ENCODE measurements at regions not wholly inside any gene's neighbourhood (a gene's known extent, or its start where the extent isn't known, plus 50 kb on each side); places are given as distances from the start of the nearest gene placed in this dataset.

DNA sequence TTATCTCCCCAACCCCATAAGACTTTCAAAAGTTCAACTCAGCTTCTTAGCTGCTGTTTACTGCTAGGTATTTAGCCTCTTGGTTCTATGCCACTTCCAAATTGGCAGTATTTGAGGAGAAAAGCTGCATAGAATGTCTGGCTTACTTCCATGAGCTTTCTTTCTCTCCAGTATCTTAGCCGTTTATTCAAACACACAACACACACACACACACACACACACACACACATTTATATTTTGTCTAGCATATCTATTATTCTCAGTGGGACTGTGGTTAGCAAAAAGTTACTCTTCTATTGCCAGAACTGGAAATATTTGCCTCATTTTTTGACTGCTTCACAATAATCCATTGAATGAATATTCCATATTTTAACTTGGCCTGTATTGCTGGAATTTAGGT, 634.2 kb upstream of the IMPG1 start:
- H3K36me3 ChIP-seq (ENCODE audit: control insufficient read depth, insufficient read depth, low read length) = no peaks in the 10 kb centered on the region
- H3K27ac ChIP-seq (ENCODE audit: low read depth, low read length) = no peak overlapping the region
- H3K27me3 ChIP-seq (ENCODE audit: control insufficient read depth, insufficient read depth, low read length) = no peaks in the 10 kb centered on the region
- H3K9me3 ChIP-seq (ENCODE audit: control insufficient read depth, insufficient read depth, low read length) = no peaks in the 10 kb centered on the region
- peak in 1 of 6 donors; percentile 62 for DNase-seq (ENCODE audit: low read depth in 4 of 6, low spot score in 6 of 6)
- no CpG with 5 or more reads among the region's 1 CpG for WGBS (ENCODE audit: insufficient coverage)
- H3K4me1 ChIP-seq (ENCODE audit: control insufficient read depth, insufficient read depth, low read length) = no peaks in the 10 kb centered on the region
- no peak overlapping the region for H3K4me3 ChIP-seq (ENCODE audit: low read depth, low read length)

DNA sequence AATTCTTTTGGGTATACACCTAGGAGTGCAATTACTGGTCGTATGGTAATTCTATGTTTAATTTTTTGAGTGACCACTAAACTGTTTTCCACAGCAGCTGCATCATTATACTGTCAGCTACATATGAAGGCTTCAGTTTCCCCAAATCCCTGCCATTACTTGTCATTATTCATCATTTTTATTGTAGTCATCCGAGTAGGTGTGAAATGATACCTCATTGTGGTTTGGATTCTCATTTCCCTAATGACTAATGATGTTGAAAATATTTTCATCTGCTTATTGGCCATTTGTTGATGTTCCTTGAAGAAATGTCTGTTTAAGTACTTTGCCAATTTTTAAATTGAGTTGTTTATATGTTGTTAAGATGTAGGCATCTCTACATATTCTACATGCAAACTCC, 633.6 kb upstream of the IMPG1 start:
- Histone ChIP-seq H3K4me3 (ENCODE audit: low read depth, low read length) (no peak overlapping the region), H3K27me3 (ENCODE audit: control insufficient read depth, insufficient read depth, low read length) (no peaks in the 10 kb centered on the region), H3K9me3 (ENCODE audit: control insufficient read depth, insufficient read depth, low read length) (no peaks in the 10 kb centered on the region), H3K36me3 (ENCODE audit: control insufficient read depth, insufficient read depth, low read length) (no peaks in the 10 kb centered on the region), H3K27ac (ENCODE audit: low read depth, low read length) (no peak overlapping the region), H3K4me1 (ENCODE audit: control insufficient read depth, insufficient read depth, low read length) (no peaks in the 10 kb centered on the region)
- DNase-seq (ENCODE audit: low read depth in 4 of 6, low spot score in 6 of 6) = no peak
- no CpG with 5 or more reads among the region's 2 CpGs for WGBS (ENCODE audit: insufficient coverage)

DNA sequence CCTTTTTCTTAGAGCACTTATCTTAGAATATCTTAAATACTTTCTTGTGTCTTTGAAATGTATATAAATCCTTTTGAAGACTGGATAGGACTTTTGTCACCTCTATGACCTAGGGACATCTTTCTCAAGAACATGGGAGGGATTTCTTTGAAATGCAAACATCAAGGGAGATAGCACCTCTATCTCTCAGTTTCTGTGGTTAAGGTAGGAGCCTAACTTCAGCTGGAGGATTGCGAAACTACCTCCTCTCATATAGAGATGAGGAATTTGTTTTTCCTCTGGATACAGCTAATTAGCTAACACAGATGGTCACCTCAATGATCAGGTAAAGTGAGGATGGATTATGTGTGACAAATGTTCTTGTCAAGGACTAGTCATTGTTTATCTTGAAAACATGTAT, 631.3 kb upstream of the IMPG1 start:
- H3K27ac ChIP-seq (ENCODE audit: low read depth, low read length) = no peak overlapping the region
- H3K9me3 ChIP-seq (ENCODE audit: control insufficient read depth, insufficient read depth, low read length) = no peaks in the 10 kb centered on the region
- WGBS (ENCODE audit: insufficient coverage) = no CpG with 5 or more reads among the region's 1 CpG
- H3K36me3 ChIP-seq (ENCODE audit: control insufficient read depth, insufficient read depth, low read length) = no peaks in the 10 kb centered on the region
- DNase-seq (ENCODE audit: low read depth in 4 of 6, low spot score in 6 of 6) = no peak
- no peaks in the 10 kb centered on the region for H3K27me3 ChIP-seq (ENCODE audit: control insufficient read depth, insufficient read depth, low read length)
- no peaks in the 10 kb centered on the region for H3K4me1 ChIP-seq (ENCODE audit: control insufficient read depth, insufficient read depth, low read length)
- no peak overlapping the region for H3K4me3 ChIP-seq (ENCODE audit: low read depth, low read length)

DNA sequence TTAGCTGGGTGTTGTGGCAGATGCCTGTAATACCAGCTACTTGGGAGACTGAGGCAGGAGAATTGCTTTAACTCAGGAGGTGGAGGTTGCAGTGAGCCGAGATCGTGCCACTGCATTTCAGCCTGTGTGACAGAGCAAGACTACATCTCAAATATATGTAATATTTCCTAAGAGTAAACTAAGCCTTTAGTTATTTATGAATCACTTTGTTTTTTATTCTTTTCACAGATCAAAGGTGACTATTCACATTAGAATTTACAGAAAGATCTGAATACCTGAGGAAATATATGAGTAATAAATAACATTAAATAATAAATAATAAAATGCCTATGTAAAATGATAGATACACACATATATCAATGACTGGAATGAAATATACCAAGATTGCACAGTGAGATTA, 630.8 kb upstream of the IMPG1 start:
- Histone ChIP-seq H3K36me3 (ENCODE audit: control insufficient read depth, insufficient read depth, low read length) (no peaks in the 10 kb centered on the region), H3K4me3 (ENCODE audit: low read depth, low read length) (no peak overlapping the region), H3K9me3 (ENCODE audit: control insufficient read depth, insufficient read depth, low read length) (no peaks in the 10 kb centered on the region), H3K27ac (ENCODE audit: low read depth, low read length) (no peak overlapping the region), H3K27me3 (ENCODE audit: control insufficient read depth, insufficient read depth, low read length) (no peaks in the 10 kb centered on the region), H3K4me1 (ENCODE audit: control insufficient read depth, insufficient read depth, low read length) (no peaks in the 10 kb centered on the region)
- no CpG with 5 or more reads among the region's 2 CpGs for WGBS (ENCODE audit: insufficient coverage)
- no peak for DNase-seq (ENCODE audit: low read depth in 4 of 6, low spot score in 6 of 6)

DNA sequence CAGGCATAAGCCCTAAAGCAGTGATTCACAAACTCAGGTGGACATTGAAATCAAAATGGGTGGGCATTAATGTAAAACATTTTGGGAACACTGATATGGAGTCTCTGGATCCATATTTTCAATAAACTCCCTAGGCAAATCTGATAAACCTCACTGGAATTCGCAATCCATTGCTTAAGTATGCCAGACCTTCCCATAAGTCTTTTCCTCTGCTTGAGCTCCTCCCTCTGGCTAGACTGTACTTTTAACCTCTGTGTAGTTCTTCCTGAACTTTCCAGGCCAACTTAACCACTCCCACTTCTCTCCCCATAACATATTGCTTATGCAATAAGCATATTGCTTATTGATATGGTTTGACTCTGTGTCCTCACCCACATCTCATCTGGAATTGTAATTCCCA, 629.7 kb upstream of the IMPG1 start:
- H3K27ac ChIP-seq (ENCODE audit: low read depth, low read length) = no peak overlapping the region
- WGBS (ENCODE audit: insufficient coverage) = 88% methylated on average over 1 of the region's 1 CpG
- no peaks in the 10 kb centered on the region for H3K36me3 ChIP-seq (ENCODE audit: control insufficient read depth, insufficient read depth, low read length)

DNA sequence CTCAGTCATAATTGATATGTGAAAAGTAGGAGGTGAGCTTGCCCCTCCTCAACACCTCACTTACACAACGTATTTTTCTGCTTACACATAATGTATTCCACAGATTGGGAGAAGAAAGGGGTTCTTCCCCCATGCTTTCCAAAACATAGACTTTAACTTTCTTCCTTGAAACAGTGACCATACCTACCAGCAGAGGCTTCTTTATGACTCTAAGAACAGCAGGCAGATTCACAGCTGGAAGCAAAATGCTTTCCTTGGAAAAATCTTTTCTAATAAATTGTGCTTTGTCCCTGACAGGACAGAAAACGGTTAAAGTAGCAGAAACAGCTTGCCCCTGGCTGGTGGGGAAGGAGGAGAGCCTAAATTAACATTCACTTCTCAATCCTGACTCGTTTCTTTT, 629.1 kb upstream of the IMPG1 start:
- no peaks in the 10 kb centered on the region for H3K9me3 ChIP-seq (ENCODE audit: control insufficient read depth, insufficient read depth, low read length)
- WGBS (ENCODE audit: insufficient coverage) = 40% methylated on average over 1 of the region's 3 CpGs
- H3K4me1 ChIP-seq (ENCODE audit: control insufficient read depth, insufficient read depth, low read length) = no peaks in the 10 kb centered on the region
- H3K4me3 ChIP-seq (ENCODE audit: low read depth, low read length) = no peak overlapping the region
- no peaks in the 10 kb centered on the region for H3K27me3 ChIP-seq (ENCODE audit: control insufficient read depth, insufficient read depth, low read length)
- H3K36me3 ChIP-seq (ENCODE audit: control insufficient read depth, insufficient read depth, low read length) = no peaks in the 10 kb centered on the region
- peak in 1 of 6 donors; percentile 15 for DNase-seq (ENCODE audit: low read depth in 4 of 6, low spot score in 6 of 6)
- H3K27ac ChIP-seq (ENCODE audit: low read depth, low read length) = no peak overlapping the region

More for the DNA sequence above, 629.7 kb upstream of the IMPG1 start:
- Histone ChIP-seq H3K4me1 (ENCODE audit: control insufficient read depth, insufficient read depth, low read length) (no peaks in the 10 kb centered on the region), H3K9me3 (ENCODE audit: control insufficient read depth, insufficient read depth, low read length) (no peaks in the 10 kb centered on the region), H3K27me3 (ENCODE audit: control insufficient read depth, insufficient read depth, low read length) (no peaks in the 10 kb centered on the region), H3K4me3 (ENCODE audit: low read depth, low read length) (no peak overlapping the region)
- DNase-seq (ENCODE audit: low read depth in 4 of 6, low spot score in 6 of 6) = no peak

DNA sequence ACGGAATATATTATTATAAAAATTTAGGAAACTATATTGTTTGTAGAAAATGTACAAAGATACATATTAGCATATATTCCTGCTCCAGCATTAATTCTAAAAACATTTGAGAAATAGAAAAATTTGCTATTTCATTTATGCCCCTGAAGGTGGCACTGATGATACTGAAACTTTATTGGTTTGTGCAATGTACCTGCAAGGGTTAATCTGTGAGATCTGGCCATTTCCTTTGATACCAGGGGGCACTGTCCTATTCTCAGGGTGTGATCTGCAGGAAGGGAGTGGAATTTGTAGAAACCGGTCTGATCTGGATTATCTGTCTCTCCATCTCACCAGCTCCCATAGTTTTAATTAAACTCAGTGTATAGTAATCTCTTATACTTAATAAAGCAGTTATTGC, 625.1 kb upstream of the IMPG1 start:
- Histone ChIP-seq H3K4me3 (ENCODE audit: low read depth, low read length) (no peak overlapping the region), H3K27ac (ENCODE audit: low read depth, low read length) (no peak overlapping the region), H3K27me3 (ENCODE audit: control insufficient read depth, insufficient read depth, low read length) (no peaks in the 10 kb centered on the region), H3K4me1 (ENCODE audit: control insufficient read depth, insufficient read depth, low read length) (no peaks in the 10 kb centered on the region), H3K9me3 (ENCODE audit: control insufficient read depth, insufficient read depth, low read length) (no peaks in the 10 kb centered on the region), H3K36me3 (ENCODE audit: control insufficient read depth, insufficient read depth, low read length) (no peaks in the 10 kb centered on the region)
- peak in 1 of 6 donors; percentile 6 for DNase-seq (ENCODE audit: low read depth in 4 of 6, low spot score in 6 of 6)
- no CpG with 5 or more reads among the region's 2 CpGs for WGBS (ENCODE audit: insufficient coverage)

DNA sequence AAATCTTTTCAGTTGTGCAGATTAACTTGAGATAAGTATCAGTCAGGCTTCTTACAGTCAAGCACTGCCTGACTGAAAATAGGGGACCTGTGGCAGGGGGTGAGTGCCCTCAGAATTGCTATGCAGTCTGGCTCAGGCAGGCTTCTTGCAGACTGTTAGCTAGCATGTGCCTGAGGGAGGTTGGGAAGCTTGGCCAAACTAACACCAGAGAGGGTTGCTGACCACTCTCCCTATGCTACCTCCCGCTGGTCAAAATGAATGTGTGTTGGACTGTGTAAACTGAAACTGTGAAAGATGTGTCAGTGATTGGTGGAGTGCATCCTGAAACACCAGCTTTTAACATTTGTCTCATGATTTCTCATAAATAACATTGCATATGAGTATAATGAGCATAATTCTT, 622.3 kb upstream of the IMPG1 start:
- no peaks in the 10 kb centered on the region for H3K27me3 ChIP-seq (ENCODE audit: control insufficient read depth, insufficient read depth, low read length)
- H3K27ac ChIP-seq (ENCODE audit: low read depth, low read length) = no peak overlapping the region
- WGBS (ENCODE audit: insufficient coverage) = no CpG with 5 or more reads among the region's 1 CpG
- no peaks in the 10 kb centered on the region for H3K4me1 ChIP-seq (ENCODE audit: control insufficient read depth, insufficient read depth, low read length)
- H3K4me3 ChIP-seq (ENCODE audit: low read depth, low read length) = no peak overlapping the region
- no peaks in the 10 kb centered on the region for H3K9me3 ChIP-seq (ENCODE audit: control insufficient read depth, insufficient read depth, low read length)
- DNase-seq (ENCODE audit: low read depth in 4 of 6, low spot score in 6 of 6) = no peak
- H3K36me3 ChIP-seq (ENCODE audit: control insufficient read depth, insufficient read depth, low read length) = no peaks in the 10 kb centered on the region

DNA sequence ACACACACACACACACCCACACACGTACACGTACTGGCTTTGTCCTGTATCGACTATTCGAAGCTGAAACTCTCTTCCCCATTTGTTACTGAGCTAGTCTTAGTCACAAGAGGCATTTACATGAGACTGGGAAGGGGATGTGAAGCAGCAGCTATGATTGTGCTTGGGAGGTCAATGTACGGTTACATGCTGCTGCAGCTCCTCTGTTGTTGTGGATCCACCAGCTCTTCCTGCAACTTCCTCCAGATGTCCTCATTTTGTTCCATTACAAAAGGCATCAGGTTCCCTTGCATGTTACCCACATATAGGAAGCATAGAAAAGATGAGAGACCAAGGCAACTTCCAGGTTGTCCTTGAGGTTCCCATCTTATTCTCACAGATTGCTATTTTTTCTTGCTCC, 612.4 kb upstream of the IMPG1 start:
- Histone ChIP-seq H3K36me3 (ENCODE audit: control insufficient read depth, insufficient read depth, low read length) (no peaks in the 10 kb centered on the region), H3K27ac (ENCODE audit: low read depth, low read length) (no peak overlapping the region), H3K4me3 (ENCODE audit: low read depth, low read length) (no peak overlapping the region), H3K27me3 (ENCODE audit: control insufficient read depth, insufficient read depth, low read length) (no peaks in the 10 kb centered on the region), H3K4me1 (ENCODE audit: control insufficient read depth, insufficient read depth, low read length) (no peaks in the 10 kb centered on the region), H3K9me3 (ENCODE audit: control insufficient read depth, insufficient read depth, low read length) (no peaks in the 10 kb centered on the region)
- peak in 2 of 6 donors; percentile 9 to 56 for DNase-seq (ENCODE audit: low read depth in 4 of 6, low spot score in 6 of 6)
- WGBS (ENCODE audit: insufficient coverage) = no CpG with 5 or more reads among the region's 5 CpGs

DNA sequence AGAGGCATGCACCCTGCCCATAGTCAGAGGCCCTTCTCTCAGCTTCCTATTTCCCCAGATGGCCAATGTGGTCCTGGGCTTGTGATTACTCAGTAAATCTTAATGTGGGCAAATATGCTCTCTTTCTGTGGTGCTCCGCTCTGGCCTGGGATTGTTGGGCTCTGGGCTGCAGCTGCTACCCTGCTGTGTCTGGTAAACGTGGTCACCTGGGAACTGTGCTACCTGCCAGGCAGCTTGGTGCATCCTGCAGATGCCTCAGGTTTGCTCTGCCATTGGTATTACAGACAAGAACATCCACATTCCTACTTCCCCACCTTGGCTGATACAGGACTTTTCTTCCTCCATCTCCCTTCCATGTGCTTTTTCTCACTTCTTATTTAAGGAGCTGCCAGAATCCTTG, 611.5 kb upstream of the IMPG1 start:
- H3K27ac ChIP-seq (ENCODE audit: low read depth, low read length) = no peak overlapping the region
- no peaks in the 10 kb centered on the region for H3K9me3 ChIP-seq (ENCODE audit: control insufficient read depth, insufficient read depth, low read length)
- 64% methylated on average over 2 of the region's 2 CpGs for WGBS (ENCODE audit: insufficient coverage)
- H3K27me3 ChIP-seq (ENCODE audit: control insufficient read depth, insufficient read depth, low read length) = no peaks in the 10 kb centered on the region
- H3K4me1 ChIP-seq (ENCODE audit: control insufficient read depth, insufficient read depth, low read length) = no peaks in the 10 kb centered on the region
- no peaks in the 10 kb centered on the region for H3K36me3 ChIP-seq (ENCODE audit: control insufficient read depth, insufficient read depth, low read length)
- DNase-seq (ENCODE audit: low read depth in 4 of 6, low spot score in 6 of 6) = no peak
- no peak overlapping the region for H3K4me3 ChIP-seq (ENCODE audit: low read depth, low read length)

Data from spinal cord (tissue), 9 donors.